ENCODE measurements at regions not wholly inside any gene's neighbourhood (a gene's known extent, or its start where the extent isn't known, plus 50 kb on each side); places are given as distances from the start of the nearest gene placed in this dataset.
"Not testable (repeated sequence)": the region's sequence is repeated elsewhere in the genome, so short reads cannot be mapped to it uniquely, and the experiment has no call there.

- no peaks in the 10 kb centered on the region for H3K27me3 ChIP-seq (ENCODE audit: control insufficient read depth, insufficient read depth, low read length)
- no peak overlapping the region for H3K4me3 ChIP-seq (ENCODE audit: low read depth, low read length)
- peaks cover 2% of the 10 kb centered on the region for H3K4me1 ChIP-seq (ENCODE audit: control insufficient read depth, insufficient read depth, low read length)
- H3K36me3 ChIP-seq (ENCODE audit: control insufficient read depth, insufficient read depth, low read length): no peaks in the 10 kb centered on the region
- no peak overlapping the region for H3K9ac ChIP-seq (ENCODE audit: low read depth, low read length)
- H3K9me3 ChIP-seq (ENCODE audit: control insufficient read depth, insufficient read depth, low read length): no peaks in the 10 kb centered on the region
Measured at GRCh38 chr5:124511791-124512190, 234.6 kb downstream of the ZNF608 start.

GRCh38 chr5:124507688-124508087 lies 238.8 kb downstream of the ZNF608 start:
- no peaks in the 10 kb centered on the region for H3K36me3 ChIP-seq (ENCODE audit: control insufficient read depth, insufficient read depth, low read length)
- no peaks in the 10 kb centered on the region for H3K27me3 ChIP-seq (ENCODE audit: control insufficient read depth, insufficient read depth, low read length)

GRCh38 chr5:124504081-124504916 lies 242.1 kb downstream of the ZNF608 start:
- Histone ChIP-seq H3K4me3 (ENCODE audit: low read depth, low read length) (no peak overlapping the region), H3K27me3 (ENCODE audit: control insufficient read depth, insufficient read depth, low read length) (no peaks in the 10 kb centered on the region), H3K4me1 (ENCODE audit: control insufficient read depth, insufficient read depth, low read length) (no peaks in the 10 kb centered on the region), H3K36me3 (ENCODE audit: control insufficient read depth, insufficient read depth, low read length) (no peaks in the 10 kb centered on the region), H3K9ac (ENCODE audit: low read depth, low read length) (no peak overlapping the region), H3K9me3 (ENCODE audit: control insufficient read depth, insufficient read depth, low read length) (no peaks in the 10 kb centered on the region)

More at GRCh38 chr5:124507688-124508087, 238.8 kb downstream of the ZNF608 start:
- Histone ChIP-seq H3K9me3 (ENCODE audit: control insufficient read depth, insufficient read depth, low read length) (no peaks in the 10 kb centered on the region), H3K4me3 (ENCODE audit: low read depth, low read length) (no peak overlapping the region), H3K4me1 (ENCODE audit: control insufficient read depth, insufficient read depth, low read length) (no peaks in the 10 kb centered on the region), H3K9ac (ENCODE audit: low read depth, low read length) (no peak overlapping the region)

- Histone ChIP-seq H3K27me3 (ENCODE audit: control insufficient read depth, insufficient read depth, low read length) (no peaks in the 10 kb centered on the region), H3K9ac (ENCODE audit: low read depth, low read length) (no peak overlapping the region), H3K4me3 (ENCODE audit: low read depth, low read length) (no peak overlapping the region), H3K36me3 (ENCODE audit: control insufficient read depth, insufficient read depth, low read length) (no peaks in the 10 kb centered on the region), H3K4me1 (ENCODE audit: control insufficient read depth, insufficient read depth, low read length) (no peaks in the 10 kb centered on the region), H3K9me3 (ENCODE audit: control insufficient read depth, insufficient read depth, low read length) (no peaks in the 10 kb centered on the region)
Measured at GRCh38 chr5:124502551-124502950, 243.9 kb downstream of the ZNF608 start.

GRCh38 chr5:124499818-124500217 lies 246.6 kb downstream of the ZNF608 start:
- H3K27me3 ChIP-seq (ENCODE audit: control insufficient read depth, insufficient read depth, low read length); H3K9ac ChIP-seq (ENCODE audit: low read depth, low read length); H3K36me3 ChIP-seq (ENCODE audit: control insufficient read depth, insufficient read depth, low read length); H3K9me3 ChIP-seq (ENCODE audit: control insufficient read depth, insufficient read depth, low read length); H3K4me3 ChIP-seq (ENCODE audit: low read depth, low read length); H3K4me1 ChIP-seq (ENCODE audit: control insufficient read depth, insufficient read depth, low read length): not testable (repeated sequence)

- not testable (repeated sequence) for H3K9ac ChIP-seq (ENCODE audit: low read depth, low read length); H3K9me3 ChIP-seq (ENCODE audit: control insufficient read depth, insufficient read depth, low read length); H3K27me3 ChIP-seq (ENCODE audit: control insufficient read depth, insufficient read depth, low read length); H3K36me3 ChIP-seq (ENCODE audit: control insufficient read depth, insufficient read depth, low read length); H3K4me3 ChIP-seq (ENCODE audit: low read depth, low read length); H3K4me1 ChIP-seq (ENCODE audit: control insufficient read depth, insufficient read depth, low read length)
Measured at GRCh38 chr5:124496968-124497367, 249.5 kb downstream of the ZNF608 start.

GRCh38 chr5:124494540-124495116 lies 251.8 kb downstream of the ZNF608 start:
- no peaks in the 10 kb centered on the region for H3K9me3 ChIP-seq (ENCODE audit: control insufficient read depth, insufficient read depth, low read length)
- no peak overlapping the region for H3K9ac ChIP-seq (ENCODE audit: low read depth, low read length)
- H3K27me3 ChIP-seq (ENCODE audit: control insufficient read depth, insufficient read depth, low read length): no peaks in the 10 kb centered on the region
- no peak overlapping the region for H3K4me3 ChIP-seq (ENCODE audit: low read depth, low read length)
- no peaks in the 10 kb centered on the region for H3K4me1 ChIP-seq (ENCODE audit: control insufficient read depth, insufficient read depth, low read length)
- H3K36me3 ChIP-seq (ENCODE audit: control insufficient read depth, insufficient read depth, low read length): no peaks in the 10 kb centered on the region

GRCh38 chr5:124492444-124493224 lies 253.8 kb downstream of the ZNF608 start:
- Histone ChIP-seq H3K9me3 (ENCODE audit: control insufficient read depth, insufficient read depth, low read length) (no peaks in the 10 kb centered on the region), H3K4me1 (ENCODE audit: control insufficient read depth, insufficient read depth, low read length) (no peaks in the 10 kb centered on the region), H3K27me3 (ENCODE audit: control insufficient read depth, insufficient read depth, low read length) (no peaks in the 10 kb centered on the region), H3K36me3 (ENCODE audit: control insufficient read depth, insufficient read depth, low read length) (no peaks in the 10 kb centered on the region), H3K9ac (ENCODE audit: low read depth, low read length) (no peak overlapping the region), H3K4me3 (ENCODE audit: low read depth, low read length) (no peak overlapping the region)

GRCh38 chr5:124490315-124490714 lies 256.1 kb downstream of the ZNF608 start:
- H3K4me1 ChIP-seq (ENCODE audit: control insufficient read depth, insufficient read depth, low read length); H3K4me3 ChIP-seq (ENCODE audit: low read depth, low read length); H3K9me3 ChIP-seq (ENCODE audit: control insufficient read depth, insufficient read depth, low read length): not testable (repeated sequence)

GRCh38 chr5:124481419-124481818 lies 265.0 kb downstream of the ZNF608 start:
- H3K4me3 ChIP-seq (ENCODE audit: low read depth, low read length): no peak overlapping the region
- peaks cover 13% of the 10 kb centered on the region for H3K4me1 ChIP-seq (ENCODE audit: control insufficient read depth, insufficient read depth, low read length)
- H3K36me3 ChIP-seq (ENCODE audit: control insufficient read depth, insufficient read depth, low read length): no peaks in the 10 kb centered on the region
- H3K27me3 ChIP-seq (ENCODE audit: control insufficient read depth, insufficient read depth, low read length): no peaks in the 10 kb centered on the region
- H3K9ac ChIP-seq (ENCODE audit: low read depth, low read length): no peak overlapping the region
- no peaks in the 10 kb centered on the region for H3K9me3 ChIP-seq (ENCODE audit: control insufficient read depth, insufficient read depth, low read length)

More at GRCh38 chr5:124490315-124490714, 256.1 kb downstream of the ZNF608 start:
- not testable (repeated sequence) for H3K27me3 ChIP-seq (ENCODE audit: control insufficient read depth, insufficient read depth, low read length); H3K9ac ChIP-seq (ENCODE audit: low read depth, low read length); H3K36me3 ChIP-seq (ENCODE audit: control insufficient read depth, insufficient read depth, low read length)

- H3K36me3 ChIP-seq (ENCODE audit: control insufficient read depth, insufficient read depth, low read length): no peaks in the 10 kb centered on the region
- peaks cover 16% of the 10 kb centered on the region for H3K4me1 ChIP-seq (ENCODE audit: control insufficient read depth, insufficient read depth, low read length)
- no peak overlapping the region for H3K9ac ChIP-seq (ENCODE audit: low read depth, low read length)
- no peaks in the 10 kb centered on the region for H3K9me3 ChIP-seq (ENCODE audit: control insufficient read depth, insufficient read depth, low read length)
- no peaks in the 10 kb centered on the region for H3K27me3 ChIP-seq (ENCODE audit: control insufficient read depth, insufficient read depth, low read length)
- H3K4me3 ChIP-seq (ENCODE audit: low read depth, low read length): no peak overlapping the region
Measured at GRCh38 chr5:124480964-124481363, 265.5 kb downstream of the ZNF608 start.

Data from iPS-15b (cell line).